ENCODE measurements at regions not wholly inside any gene's neighbourhood (a gene's known extent, or its start where the extent isn't known, plus 50 kb on each side); places are given as distances from the start of the nearest gene placed in this dataset.

GRCh38 chr1:63152572-63152971 lies 169.8 kb upstream of the FOXD3 start:
- TF ChIP-seq CTCF (conservative IDR thresholded peaks at IDR 0.05; ENCODE audit: low read length) (no peak), EZH2phosphoT487 (IDR thresholded peaks at IDR 0.05; ENCODE audit: borderline replicate concordance) (no peak)
